ENCODE measurements at regions not wholly inside any gene's neighbourhood (a gene's known extent, or its start where the extent isn't known, plus 50 kb on each side); places are given as distances from the start of the nearest gene placed in this dataset.
"Not testable (repeated sequence)": the region's sequence is repeated elsewhere in the genome, so short reads cannot be mapped to it uniquely, and the experiment has no call there.

DNA sequence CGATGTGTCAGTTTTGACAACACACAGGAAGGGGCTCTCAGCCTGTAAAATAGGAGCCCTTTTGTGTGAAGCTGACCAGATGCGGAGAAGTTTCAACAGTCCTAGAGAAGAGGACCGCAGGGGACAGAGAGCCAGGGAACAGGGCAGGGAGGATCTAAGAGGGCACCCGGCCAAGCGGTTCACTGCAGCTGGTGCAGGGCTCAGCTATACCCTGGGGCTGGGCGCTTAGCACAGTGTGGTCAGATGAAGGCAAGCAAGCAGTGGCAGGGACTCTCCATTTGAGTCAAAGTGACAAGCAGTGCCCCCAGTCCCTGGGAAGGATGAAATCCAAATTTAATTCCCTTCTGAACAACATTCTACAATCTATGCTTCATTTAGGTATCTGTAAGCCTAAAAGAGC, 88.9 kb upstream of the PLGLB2 start:
- TF ChIP-seq POLR2A (IDR thresholded peaks at IDR 0.05; ENCODE audit: low read length); GATA1 (IDR thresholded peaks at IDR 0.05; ENCODE audit: low read depth, low read length): not testable (repeated sequence)
